OCI-LY3 (cell line): ENCODE measurements at regions not wholly inside any gene's neighbourhood (a gene's known extent, or its start where the extent isn't known, plus 50 kb on each side); places are given as distances from the start of the nearest gene placed in this dataset.

Experiments
- EZH2phosphoT487 ChIP-seq: fragments of 200-600 bp; shearing (Covaris generic); IDR thresholded peaks from 2 replicates; pipeline ENCODE4 v1.6.1; 2018; ENCODE audit warnings: antibody characterized with exemption, mixed run types, low read depth
- TF ChIP-seq, protein P1 (sequence below): fragments of 200-600, 300-600 bp; sonication (generic); IDR thresholded peaks from 2 replicates; pipeline ENCODE4 v1.5.1; 2014; ENCODE audit warnings: antibody characterized with exemption, low read length, low read depth

DNA sequence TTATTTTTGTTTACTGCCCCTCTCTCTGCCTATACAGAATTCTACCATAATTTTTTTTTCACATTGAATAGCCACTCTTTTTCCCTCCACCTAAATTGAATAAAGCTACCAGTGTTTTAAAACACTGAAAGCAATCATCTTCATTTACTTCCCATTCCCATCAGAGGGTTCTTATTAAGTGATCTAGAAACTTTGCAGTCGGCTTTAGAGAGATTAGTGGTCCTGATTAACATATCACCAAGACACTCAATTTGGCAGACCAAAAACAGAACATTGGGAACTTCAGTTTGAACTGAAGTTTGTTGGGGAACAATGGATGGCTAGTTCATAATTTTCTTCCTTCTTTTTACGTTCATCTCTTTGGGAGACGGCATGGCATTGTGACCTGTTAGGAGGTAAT, 249.5 kb downstream of the CBLN4 start:
- TF ChIP-seq, protein P1, sequence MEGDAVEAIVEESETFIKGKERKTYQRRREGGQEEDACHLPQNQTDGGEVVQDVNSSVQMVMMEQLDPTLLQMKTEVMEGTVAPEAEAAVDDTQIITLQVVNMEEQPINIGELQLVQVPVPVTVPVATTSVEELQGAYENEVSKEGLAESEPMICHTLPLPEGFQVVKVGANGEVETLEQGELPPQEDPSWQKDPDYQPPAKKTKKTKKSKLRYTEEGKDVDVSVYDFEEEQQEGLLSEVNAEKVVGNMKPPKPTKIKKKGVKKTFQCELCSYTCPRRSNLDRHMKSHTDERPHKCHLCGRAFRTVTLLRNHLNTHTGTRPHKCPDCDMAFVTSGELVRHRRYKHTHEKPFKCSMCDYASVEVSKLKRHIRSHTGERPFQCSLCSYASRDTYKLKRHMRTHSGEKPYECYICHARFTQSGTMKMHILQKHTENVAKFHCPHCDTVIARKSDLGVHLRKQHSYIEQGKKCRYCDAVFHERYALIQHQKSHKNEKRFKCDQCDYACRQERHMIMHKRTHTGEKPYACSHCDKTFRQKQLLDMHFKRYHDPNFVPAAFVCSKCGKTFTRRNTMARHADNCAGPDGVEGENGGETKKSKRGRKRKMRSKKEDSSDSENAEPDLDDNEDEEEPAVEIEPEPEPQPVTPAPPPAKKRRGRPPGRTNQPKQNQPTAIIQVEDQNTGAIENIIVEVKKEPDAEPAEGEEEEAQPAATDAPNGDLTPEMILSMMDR, result no peak
- TF ChIP-seq EZH2phosphoT487, result no peak
